ENCODE measurements at regions not wholly inside any gene's neighbourhood (a gene's known extent, or its start where the extent isn't known, plus 50 kb on each side); places are given as distances from the start of the nearest gene placed in this dataset.

DNA sequence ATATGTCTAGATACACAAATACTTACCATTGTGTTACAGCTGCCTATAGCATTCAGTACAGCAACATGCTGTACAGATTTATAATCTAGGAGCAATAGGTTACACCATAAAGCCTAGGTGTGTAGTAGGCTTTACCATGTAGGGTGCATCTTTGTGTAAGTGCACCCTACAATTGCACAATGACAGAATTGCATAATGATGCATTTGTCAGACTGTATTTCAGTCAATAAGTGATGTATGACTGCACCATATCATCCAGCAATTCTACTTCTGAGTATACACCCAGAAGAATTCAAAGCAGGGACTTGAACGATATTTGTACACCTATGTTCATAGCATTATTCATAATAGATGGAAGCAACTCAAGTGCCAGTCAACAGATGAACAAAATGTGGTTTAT is 100.4 kb upstream of the SLC44A1 start (continued):
- TF ChIP-seq TEAD4 (IDR thresholded peaks at IDR 0.05; ENCODE audit: borderline replicate concordance, insufficient read depth) (no peak), CHD2 (IDR thresholded peaks at IDR 0.05; ENCODE audit: low read length, partially characterized antibody) (no peak), MEF2A (IDR thresholded peaks at IDR 0.05; ENCODE audit: borderline replicate concordance, low read depth) (no peak)
- TF ChIP-seq, protein P1, sequence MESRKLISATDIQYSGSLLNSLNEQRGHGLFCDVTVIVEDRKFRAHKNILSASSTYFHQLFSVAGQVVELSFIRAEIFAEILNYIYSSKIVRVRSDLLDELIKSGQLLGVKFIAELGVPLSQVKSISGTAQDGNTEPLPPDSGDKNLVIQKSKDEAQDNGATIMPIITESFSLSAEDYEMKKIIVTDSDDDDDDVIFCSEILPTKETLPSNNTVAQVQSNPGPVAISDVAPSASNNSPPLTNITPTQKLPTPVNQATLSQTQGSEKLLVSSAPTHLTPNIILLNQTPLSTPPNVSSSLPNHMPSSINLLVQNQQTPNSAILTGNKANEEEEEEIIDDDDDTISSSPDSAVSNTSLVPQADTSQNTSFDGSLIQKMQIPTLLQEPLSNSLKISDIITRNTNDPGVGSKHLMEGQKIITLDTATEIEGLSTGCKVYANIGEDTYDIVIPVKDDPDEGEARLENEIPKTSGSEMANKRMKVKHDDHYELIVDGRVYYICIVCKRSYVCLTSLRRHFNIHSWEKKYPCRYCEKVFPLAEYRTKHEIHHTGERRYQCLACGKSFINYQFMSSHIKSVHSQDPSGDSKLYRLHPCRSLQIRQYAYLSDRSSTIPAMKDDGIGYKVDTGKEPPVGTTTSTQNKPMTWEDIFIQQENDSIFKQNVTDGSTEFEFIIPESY (IDR thresholded peaks at IDR 0.05; ENCODE audit: borderline replicate concordance, low read depth) = no peak
- TF ChIP-seq, protein P2, sequence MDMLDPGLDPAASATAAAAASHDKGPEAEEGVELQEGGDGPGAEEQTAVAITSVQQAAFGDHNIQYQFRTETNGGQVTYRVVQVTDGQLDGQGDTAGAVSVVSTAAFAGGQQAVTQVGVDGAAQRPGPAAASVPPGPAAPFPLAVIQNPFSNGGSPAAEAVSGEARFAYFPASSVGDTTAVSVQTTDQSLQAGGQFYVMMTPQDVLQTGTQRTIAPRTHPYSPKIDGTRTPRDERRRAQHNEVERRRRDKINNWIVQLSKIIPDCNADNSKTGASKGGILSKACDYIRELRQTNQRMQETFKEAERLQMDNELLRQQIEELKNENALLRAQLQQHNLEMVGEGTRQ (IDR thresholded peaks at IDR 0.05; ENCODE audit: borderline replicate concordance, low read depth, low read length) = no peak

DNA sequence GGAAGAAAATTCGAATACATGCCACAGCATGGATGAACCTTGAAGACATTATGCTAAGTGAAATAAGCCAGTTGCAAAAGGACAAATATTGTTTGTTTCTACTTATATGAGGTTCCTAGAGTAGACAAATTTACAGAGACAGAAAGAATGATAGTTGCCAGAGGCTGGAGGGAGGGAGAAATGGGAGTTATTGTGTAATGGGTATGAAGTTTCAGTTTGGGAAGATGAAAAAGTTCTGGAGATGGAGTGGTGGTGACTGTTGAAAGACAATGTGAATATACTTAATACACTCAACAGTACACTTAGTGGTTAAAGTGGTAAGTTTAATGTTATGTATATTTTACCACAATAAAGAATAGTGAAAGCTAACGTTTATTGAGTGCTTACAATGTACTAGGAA is 99.6 kb upstream of the SLC44A1 start:
- POLR2A ChIA-PET = no interaction called here

DNA sequence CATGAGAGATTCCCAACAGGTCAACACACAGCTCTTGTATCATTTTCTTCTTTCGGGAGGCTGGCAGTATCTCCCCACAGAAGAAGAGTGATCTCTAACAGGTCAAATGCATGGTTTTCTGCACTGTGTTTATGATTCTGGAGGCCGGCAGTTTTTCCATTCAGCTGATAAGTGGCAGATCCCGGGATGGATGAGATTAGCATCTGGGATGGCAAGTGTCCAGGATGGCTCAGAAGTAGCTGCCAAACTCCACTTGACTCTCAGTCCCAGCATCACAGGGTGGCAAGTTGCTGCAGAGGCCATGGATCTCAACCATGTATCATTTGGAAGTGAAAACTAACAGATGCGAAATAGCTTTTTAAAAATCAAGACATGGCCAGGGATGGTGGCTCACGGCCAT is 97.8 kb upstream of the SLC44A1 start:
- CTCF ChIA-PET = interaction anchor here (0.6 to 1.3 kb wide), 7 partner anchors 9 to 959 kb away, joined by 3 to 4 read pairs (median 3); no protein-coding TSS in a partner anchor
- no peak overlapping the region for H3K4me2 ChIP-seq
- WGBS (ENCODE audit: low lambda C conversion rate) = 56% methylated on average over 5 of the region's 5 CpGs
- H3K4me3 ChIP-seq (ENCODE audit: low read depth in 2 of 2, low read length in 1 of 2) = no peak overlapping the region
- H3F3A ChIP-seq (replicated peaks; ENCODE audit: insufficient read depth) = no peaks in the 10 kb centered on the region
- no peak overlapping the region for H2AFZ ChIP-seq (ENCODE audit: low read depth)
- H3K36me3 ChIP-seq (replicated peaks in 1 of 2; ENCODE audit: control insufficient read depth in 1 of 2, insufficient read depth in 2 of 2, low read length in 1 of 2) = no peaks in the 10 kb centered on the region
- peak overlapping the region in 1 of 2 experiments; percentile 51; a peak in 2 of 4 replicates for H3K27ac ChIP-seq (ENCODE audit: low read depth in 2 of 2, low read length in 1 of 2)
- H3K9ac ChIP-seq = no peak overlapping the region
- DNase-seq = peak; percentile 52
- no peaks in the 10 kb centered on the region for H4K20me1 ChIP-seq (ENCODE audit: insufficient read depth)
- H3K9me3 ChIP-seq = no peaks in the 10 kb centered on the region
- POLR2A ChIA-PET = interaction anchor here (0.5 kb wide), 1 partner anchor 340 kb away, joined by 4 read pairs; no protein-coding TSS in a partner anchor
- H3K9me2 ChIP-seq = no peaks in the 10 kb centered on the region
- H3K79me2 ChIP-seq (ENCODE audit: insufficient read depth) = no peaks in the 10 kb centered on the region
- no peaks in the 10 kb centered on the region for H3K27me3 ChIP-seq (ENCODE audit: insufficient read depth)
- H3K4me1 ChIP-seq (ENCODE audit: control insufficient read depth in 1 of 2, insufficient read depth in 2 of 2, low read depth in 1 of 2, low read length in 1 of 2) = peaks cover 12 to 16% of the 10 kb centered on the region in 2 experiments; a peak in 2 of 4 replicates
- no peak for TF ChIP-seq TEAD4 (IDR thresholded peaks at IDR 0.05; ENCODE audit: borderline replicate concordance, insufficient read depth)
- TF ChIP-seq, protein P3, sequence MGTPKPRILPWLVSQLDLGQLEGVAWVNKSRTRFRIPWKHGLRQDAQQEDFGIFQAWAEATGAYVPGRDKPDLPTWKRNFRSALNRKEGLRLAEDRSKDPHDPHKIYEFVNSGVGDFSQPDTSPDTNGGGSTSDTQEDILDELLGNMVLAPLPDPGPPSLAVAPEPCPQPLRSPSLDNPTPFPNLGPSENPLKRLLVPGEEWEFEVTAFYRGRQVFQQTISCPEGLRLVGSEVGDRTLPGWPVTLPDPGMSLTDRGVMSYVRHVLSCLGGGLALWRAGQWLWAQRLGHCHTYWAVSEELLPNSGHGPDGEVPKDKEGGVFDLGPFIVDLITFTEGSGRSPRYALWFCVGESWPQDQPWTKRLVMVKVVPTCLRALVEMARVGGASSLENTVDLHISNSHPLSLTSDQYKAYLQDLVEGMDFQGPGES (IDR thresholded peaks at IDR 0.05; ENCODE audit: low read depth, low read length) = no peak
- no peak for TF ChIP-seq MEF2A (IDR thresholded peaks at IDR 0.05; ENCODE audit: borderline replicate concordance, low read depth)
- no peak for TF ChIP-seq SIN3A (IDR thresholded peaks at IDR 0.05; ENCODE audit: borderline replicate concordance, low read depth, low read length)
- TF ChIP-seq JUND (IDR thresholded peaks at IDR 0.05) = 0 out of 2 replicates have a peak, but pooled peaks have one; percentile 11
- TF ChIP-seq, protein P4, sequence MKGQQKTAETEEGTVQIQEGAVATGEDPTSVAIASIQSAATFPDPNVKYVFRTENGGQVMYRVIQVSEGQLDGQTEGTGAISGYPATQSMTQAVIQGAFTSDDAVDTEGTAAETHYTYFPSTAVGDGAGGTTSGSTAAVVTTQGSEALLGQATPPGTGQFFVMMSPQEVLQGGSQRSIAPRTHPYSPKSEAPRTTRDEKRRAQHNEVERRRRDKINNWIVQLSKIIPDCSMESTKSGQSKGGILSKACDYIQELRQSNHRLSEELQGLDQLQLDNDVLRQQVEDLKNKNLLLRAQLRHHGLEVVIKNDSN (IDR thresholded peaks at IDR 0.05; ENCODE audit: borderline replicate concordance, low read depth) = no peak
- TF ChIP-seq SMC3 (IDR thresholded peaks at IDR 0.05; ENCODE audit: low read depth, low read length) = no peak
- TF ChIP-seq FOXM1 (IDR thresholded peaks at IDR 0.05; ENCODE audit: low read depth) = no peak
- peak; percentile 44 to 72; a peak in 3 of 4 replicates for TF ChIP-seq EP300 (IDR thresholded peaks at IDR 0.05; ENCODE audit: borderline replicate concordance in 1 of 2, low read depth in 1 of 2, low read length in 1 of 2)
- TF ChIP-seq EZH2phosphoT487 (IDR thresholded peaks at IDR 0.05; ENCODE audit: borderline replicate concordance, low read depth) = no peak
- peak; percentile 88 for TF ChIP-seq GATA2 (CRISPR knock-in tag; IDR thresholded peaks at IDR 0.05)

More for the DNA sequence above, 99.6 kb upstream of the SLC44A1 start:
- Histone ChIP-seq H3K27ac (ENCODE audit: low read depth in 2 of 2, low read length in 1 of 2) (no peak overlapping the region), H3K36me3 (replicated peaks in 1 of 2; ENCODE audit: control insufficient read depth in 1 of 2, insufficient read depth in 2 of 2, low read length in 1 of 2) (no peaks in the 10 kb centered on the region), H3K9me2 (no peaks in the 10 kb centered on the region), H3K27me3 (ENCODE audit: insufficient read depth) (no peaks in the 10 kb centered on the region), H3K4me1 (ENCODE audit: control insufficient read depth in 1 of 2, insufficient read depth in 2 of 2, low read depth in 1 of 2, low read length in 1 of 2) (peaks cover 6 to 14% of the 10 kb centered on the region in 2 experiments; a peak in 1 of 4 replicates), H3K4me3 (ENCODE audit: low read depth in 2 of 2, low read length in 1 of 2) (no peak overlapping the region), H3K79me2 (ENCODE audit: insufficient read depth) (no peaks in the 10 kb centered on the region), H3F3A (replicated peaks; ENCODE audit: insufficient read depth) (no peaks in the 10 kb centered on the region), H2AFZ (ENCODE audit: low read depth) (no peak overlapping the region), H3K4me2 (no peak overlapping the region), H4K20me1 (ENCODE audit: insufficient read depth) (no peaks in the 10 kb centered on the region), H3K9ac (no peak overlapping the region), H3K9me3 (no peaks in the 10 kb centered on the region)
- DNase-seq = no peak
- 80% methylated on average over 2 of the region's 2 CpGs for WGBS (ENCODE audit: low lambda C conversion rate)
- TF ChIP-seq FOXJ3 (CRISPR knock-in tag; IDR thresholded peaks at IDR 0.05) (no peak), MEF2A (IDR thresholded peaks at IDR 0.05; ENCODE audit: borderline replicate concordance, low read depth) (no peak), NRF1 (IDR thresholded peaks at IDR 0.05; ENCODE audit: low read depth, low read length) (no peak)
- TF ChIP-seq, protein P3 (IDR thresholded peaks at IDR 0.05; ENCODE audit: low read depth, low read length) = no peak
- CTCF ChIA-PET = interaction anchor here (0.7 to 1.5 kb wide), 3 partner anchors 12 to 218 kb away, joined by 3 read pairs; partner anchors contain the start of gene ABCA1
